ENCODE measurements at regions not wholly inside any gene's neighbourhood (a gene's known extent, or its start where the extent isn't known, plus 50 kb on each side); places are given as distances from the start of the nearest gene placed in this dataset.

GRCh38 chr21:27802816-27803475 lies 836.1 kb upstream of the ADAMTS5 start:
- H4K20me1 ChIP-seq (ENCODE audit: insufficient read depth, low read length), result no peaks in the 10 kb centered on the region
- no peaks in the 10 kb centered on the region for H3K79me2 ChIP-seq (ENCODE audit: insufficient read depth, low read length)
- H3K27ac ChIP-seq (ENCODE audit: low read length), result no peak overlapping the region
- no peak overlapping the region for H3K4me3 ChIP-seq (ENCODE audit: low read depth in 1 of 2, low read length in 2 of 2)
- no peaks in the 10 kb centered on the region for H3K4me1 ChIP-seq (ENCODE audit: insufficient read depth, low read length)
- H2AFZ ChIP-seq (ENCODE audit: low read depth, low read length), result no peak overlapping the region; the same call in 1 of the 2 replicates
- H3K27me3 ChIP-seq (ENCODE audit: insufficient read depth, low read length, poor library complexity), result no peaks in the 10 kb centered on the region
- TF ChIP-seq EZH2 (IDR thresholded peaks at IDR 0.05; ENCODE audit: borderline replicate concordance, low read depth, low read length, severe bottlenecking) (no peak), CTCF (IDR thresholded peaks at IDR 0.05; ENCODE audit: borderline replicate concordance, extremely low read depth, low read length, poor library complexity, severe bottlenecking) (peak; percentile 79)
- peak overlapping the region; percentile 49; the same call in 1 of the 2 replicates for H3K4me2 ChIP-seq (ENCODE audit: insufficient read depth, low read length)
- no peaks in the 10 kb centered on the region for H3K36me3 ChIP-seq (ENCODE audit: insufficient read depth, low read length)
- DNase-seq (peak; percentile 50), ATAC-seq (ENCODE audit: insufficient read depth, low read depth) (peak; percentile 81)
- no peak overlapping the region for H3K9ac ChIP-seq (ENCODE audit: low read depth, low read length)
- no peaks in the 10 kb centered on the region for H3K9me3 ChIP-seq (ENCODE audit: insufficient read depth, low read length, severe bottlenecking)

- Histone ChIP-seq H3K79me2 (ENCODE audit: insufficient read depth, low read length) (no peaks in the 10 kb centered on the region), H2AFZ (ENCODE audit: low read depth, low read length) (no peak overlapping the region), H3K4me3 (ENCODE audit: low read depth in 1 of 2, low read length in 2 of 2) (no peak overlapping the region), H3K4me2 (ENCODE audit: insufficient read depth, low read length) (no peak overlapping the region), H3K27ac (ENCODE audit: low read length) (no peak overlapping the region), H4K20me1 (ENCODE audit: insufficient read depth, low read length) (no peaks in the 10 kb centered on the region), H3K4me1 (ENCODE audit: insufficient read depth, low read length) (no peaks in the 10 kb centered on the region), H3K9me3 (ENCODE audit: insufficient read depth, low read length, severe bottlenecking) (no peaks in the 10 kb centered on the region), H3K36me3 (ENCODE audit: insufficient read depth, low read length) (no peaks in the 10 kb centered on the region), H3K9ac (ENCODE audit: low read depth, low read length) (no peak overlapping the region), H3K27me3 (ENCODE audit: insufficient read depth, low read length, poor library complexity) (no peaks in the 10 kb centered on the region)
- no peak for TF ChIP-seq CTCF (IDR thresholded peaks at IDR 0.05; ENCODE audit: borderline replicate concordance, extremely low read depth, low read length, poor library complexity, severe bottlenecking)
- no peak for TF ChIP-seq EZH2 (IDR thresholded peaks at IDR 0.05; ENCODE audit: borderline replicate concordance, low read depth, low read length, severe bottlenecking)
- ATAC-seq (ENCODE audit: insufficient read depth, low read depth) (no peak), DNase-seq (no peak)
Observed at GRCh38 chr21:27799861-27800260, 833.0 kb upstream of the ADAMTS5 start.

GRCh38 chr21:27796106-27796505 lies 829.2 kb upstream of the ADAMTS5 start:
- no peak for TF ChIP-seq EZH2 (IDR thresholded peaks at IDR 0.05; ENCODE audit: borderline replicate concordance, low read depth, low read length, severe bottlenecking)
- TF ChIP-seq CTCF (IDR thresholded peaks at IDR 0.05; ENCODE audit: borderline replicate concordance, extremely low read depth, low read length, poor library complexity, severe bottlenecking), result no peak
- H3K9ac ChIP-seq (ENCODE audit: low read depth, low read length), result no peak overlapping the region
- H3K4me2 ChIP-seq (ENCODE audit: insufficient read depth, low read length), result no peak overlapping the region
- H3K4me3 ChIP-seq (ENCODE audit: low read depth in 1 of 2, low read length in 2 of 2), result no peak overlapping the region
- no peaks in the 10 kb centered on the region for H3K79me2 ChIP-seq (ENCODE audit: insufficient read depth, low read length)
- ATAC-seq (ENCODE audit: insufficient read depth, low read depth) (no peak), DNase-seq (no peak)
- H3K27me3 ChIP-seq (ENCODE audit: insufficient read depth, low read length, poor library complexity), result no peaks in the 10 kb centered on the region
- no peaks in the 10 kb centered on the region for H3K9me3 ChIP-seq (ENCODE audit: insufficient read depth, low read length, severe bottlenecking)
- H3K27ac ChIP-seq (ENCODE audit: low read length), result no peak overlapping the region
- no peaks in the 10 kb centered on the region for H3K36me3 ChIP-seq (ENCODE audit: insufficient read depth, low read length)
- H3K4me1 ChIP-seq (ENCODE audit: insufficient read depth, low read length), result no peaks in the 10 kb centered on the region
- no peak overlapping the region for H2AFZ ChIP-seq (ENCODE audit: low read depth, low read length)
- no peaks in the 10 kb centered on the region for H4K20me1 ChIP-seq (ENCODE audit: insufficient read depth, low read length)
